Endothelial cell of umbilical vein (primary cell): ENCODE measurements at regions not wholly inside any gene's neighbourhood (a gene's known extent, or its start where the extent isn't known, plus 50 kb on each side); places are given as distances from the start of the nearest gene placed in this dataset.

Experiments
- BruUV-seq: library from RNA; stranded (reverse); fragments of 400-500 nt; replicated peaks from 2 replicates; lab custom pipeline; 2021; lab: Mats Ljungman, UMichigan
- CTCF ChIA-PET: fragments of 300-600, 350-600 bp; sonication (Branson Sonifier 250); formaldehyde crosslinking; loops from one replicate; lab custom pipeline; 2021; ENCODE audit warnings: antibody characterized with exemption, inconsistent platforms; lab: Charles Lee
- POLR2A ChIA-PET: fragments of 300-600, 350-600 bp; sonication (Branson Sonifier 250); formaldehyde crosslinking; loops from one replicate; lab custom pipeline; 2021; ENCODE audit warnings: antibody characterized with exemption, inconsistent platforms; lab: Charles Lee
- DNase-seq: peaks from one replicate; pipeline ENCODE4 v3.0.0-alpha.2; 2011; ENCODE audit warnings: low read depth, low spot score
- FAIRE-seq: peaks from 2 replicates; lab custom pipeline; 2011; peaks lifted over from hg19 to GRCh38; lab: Jason Lieb, UNC
- H2AFZ ChIP-seq: 2 replicates; pipeline ENCODE4 v1.6.0; 2012; ENCODE audit warnings: low read depth, low read length, control low read depth, inconsistent platforms
- H3K27ac ChIP-seq: 2 replicates; pipeline ENCODE4 v1.5.1; 2011; ENCODE audit warnings: low read depth, mild to moderate bottlenecking, control low read depth, low read length, moderate library complexity; ENCODE audit not compliant: insufficient read depth
- H3K27me3 ChIP-seq, 2 experiments: 2 replicates each; pipeline versions ENCODE4 v1.6.0 to v1.6.1; 2011; ENCODE audit warnings: low read length in 2 of 2, mixed read lengths in 1 of 2; ENCODE audit not compliant: control insufficient read depth in 2 of 2, insufficient read depth in 2 of 2
- H3K36me3 ChIP-seq, 2 experiments: 2 replicates in 1 of 2; 3 replicates in 1 of 2; pipeline ENCODE4 v1.5.1; 2011; ENCODE audit warnings: low read length in 2 of 2, mild to moderate bottlenecking in 1 of 2, moderate library complexity in 1 of 2; ENCODE audit not compliant: control insufficient read depth in 2 of 2, insufficient read depth in 2 of 2; ENCODE audit errors: extremely low read depth in 1 of 2
- H3K4me1 ChIP-seq: 3 replicates; pipeline ENCODE4 v1.5.1; 2011; ENCODE audit warnings: mild to moderate bottlenecking, low read length; ENCODE audit not compliant: control insufficient read depth, insufficient read depth; ENCODE audit errors: extremely low read depth
- H3K4me2 ChIP-seq: 2 replicates; pipeline ENCODE4 v1.6.1; 2011; ENCODE audit warnings: low read length, control low read depth, mixed read lengths; ENCODE audit not compliant: insufficient read depth
- H3K4me3 ChIP-seq, 3 experiments: fragments of 200-600 bp in 1 of 3; sonication (generic), shearing (Covaris generic) in 1 of 3; replicated peaks in 1 of 3; 2 replicates each; pipeline ENCODE4 v1.5.1; 2011 to 2016; ENCODE audit warnings: control low read depth in 3 of 3, low read length in 3 of 3, mild to moderate bottlenecking in 2 of 3, inconsistent platforms in 1 of 3, low read depth in 1 of 3, moderate library complexity in 1 of 3; ENCODE audit not compliant: insufficient read depth in 1 of 3
- H3K79me2 ChIP-seq: 2 replicates; pipeline ENCODE4 v1.6.0; 2012; ENCODE audit warnings: low read length, inconsistent platforms; ENCODE audit not compliant: control insufficient read depth, insufficient read depth
- H3K9ac ChIP-seq: replicated peaks from 2 replicates; pipeline ENCODE3; 2011; ENCODE audit warnings: low read length, control low read depth; ENCODE audit not compliant: insufficient read depth; ENCODE audit errors: extremely low read depth
- H3K9me1 ChIP-seq: replicated peaks from 3 replicates; pipeline ENCODE4 v1.6.0; 2011; ENCODE audit warnings: mild to moderate bottlenecking, low read length; ENCODE audit not compliant: control insufficient read depth, insufficient read depth; ENCODE audit errors: extremely low read depth
- H3K9me3 ChIP-seq: replicated peaks from 2 replicates; pipeline ENCODE4 v1.5.1; 2012; ENCODE audit warnings: low read length, inconsistent platforms; ENCODE audit not compliant: control insufficient read depth, insufficient read depth
- H4K20me1 ChIP-seq: replicated peaks from 2 replicates; pipeline ENCODE3; 2011; ENCODE audit warnings: mild to moderate bottlenecking, low read length; ENCODE audit not compliant: control insufficient read depth, insufficient read depth; ENCODE audit errors: extremely low read depth
- CTCF ChIP-seq, 2 donors: IDR thresholded peaks; 1 replicate in 1 of 2; 2 replicates in 1 of 2; pipeline ENCODE4 v1.5.1; 2011; ENCODE audit warnings: low read length in 2 of 2, mild to moderate bottlenecking in 2 of 2, moderate library complexity in 2 of 2, control low read depth in 1 of 2, inconsistent platforms in 1 of 2, low read depth in 1 of 2; ENCODE audit not compliant: insufficient read depth in 1 of 2; ENCODE audit errors: extremely low read depth in 1 of 2
- EZH2 ChIP-seq: IDR thresholded peaks from 2 replicates; pipeline ENCODE4 v1.6.1; 2012; ENCODE audit warnings: borderline replicate concordance, low read depth, mild to moderate bottlenecking, moderate library complexity, low read length, inconsistent platforms; ENCODE audit not compliant: severe bottlenecking
- FOS ChIP-seq: IDR thresholded peaks from 2 replicates; pipeline ENCODE4 v1.6.1; 2011; ENCODE audit warnings: mild to moderate bottlenecking, low read length, moderate library complexity, borderline replicate concordance; ENCODE audit not compliant: insufficient read depth
- GATA2 ChIP-seq: IDR thresholded peaks from 2 replicates; pipeline ENCODE4 v1.7.0; 2011; ENCODE audit warnings: low read depth, mild to moderate bottlenecking, moderate library complexity, mixed read lengths, low read length; ENCODE audit not compliant: insufficient read length, insufficient read depth
- JUN ChIP-seq: IDR thresholded peaks from 2 replicates; pipeline ENCODE4 v1.6.1; 2011; ENCODE audit warnings: borderline replicate concordance, low read depth; ENCODE audit not compliant: insufficient read length, insufficient read depth
- MAX ChIP-seq: IDR thresholded peaks from 2 replicates; pipeline ENCODE4 v1.6.1; 2011; ENCODE audit not compliant: insufficient read depth, insufficient read length
- MYC ChIP-seq: IDR thresholded peaks from one replicate; pipeline ENCODE4 v1.6.1; 2011; ENCODE audit warnings: mild to moderate bottlenecking, low read depth, low read length
- POLR2A ChIP-seq: IDR thresholded peaks from 2 replicates; pipeline ENCODE4 v1.6.1; 2012; ENCODE audit warnings: low read depth, mild to moderate bottlenecking, control low read depth, low read length
- POLR2AphosphoS5 ChIP-seq: IDR thresholded peaks from 2 replicates; pipeline ENCODE4 v1.6.1; 2012; ENCODE audit warnings: low read depth, mild to moderate bottlenecking, control low read depth, low read length, moderate library complexity; ENCODE audit not compliant: insufficient read depth
- dilution Hi-C: fragments of 300-500 bp; cut with MboI; formaldehyde crosslinking; loops from one replicate; pipeline ENCODE4 v1.15.0; 2019; ENCODE audit warnings: low sequenced_read_pairs; ENCODE audit not compliant: extremely low pct_ligation_motif_present
- intact Hi-C: fragments of 100-400 bp; cut with micrococcal nuclease; formaldehyde crosslinking; loops from one replicate; pipeline ENCODE4 v1.10.0; 2022

GRCh38 chr18:56128153-56128791, 510.1 kb downstream of the TXNL1 start:
- Histone ChIP-seq H3K79me2 (no peaks in the 10 kb centered on the region), H3K27ac (no peak overlapping the region), H3K9me3 (no peaks in the 10 kb centered on the region), H3K36me3 (no peaks in the 10 kb centered on the region), H3K4me3 (no peak overlapping the region), H3K9me1 (no peaks in the 10 kb centered on the region), H3K4me2 (no peak overlapping the region), H3K27me3 (no peaks in the 10 kb centered on the region), H2AFZ (no peak overlapping the region), H3K4me1 (peaks cover 6% of the 10 kb centered on the region), H4K20me1 (no peaks in the 10 kb centered on the region), H3K9ac (no peak overlapping the region)
- ChIA-PET POLR2A (no interaction called here), CTCF (no interaction called here)
- no TSS peak for BruUV-seq
- no peak for DNase-seq
- dilution Hi-C loops = no loop called here
- intact Hi-C loops = no loop called here
- TF ChIP-seq POLR2A = no peak
- no peak for TF ChIP-seq EZH2
- TF ChIP-seq POLR2AphosphoS5 = no peak
- TF ChIP-seq JUN = no peak
- no peak for TF ChIP-seq CTCF (IDR thresholded peaks at IDR 0.05; ENCODE audit: extremely low read depth in 1 of 2, insufficient read depth in 1 of 2, low read depth in 1 of 2, low read length in 2 of 2)
- TF ChIP-seq MAX = no peak
- no peak for TF ChIP-seq MYC
- no peak for TF ChIP-seq GATA2
- TF ChIP-seq FOS = no peak
- FAIRE-seq = no peak
